ENCODE measurements at regions not wholly inside any gene's neighbourhood (a gene's known extent, or its start where the extent isn't known, plus 50 kb on each side); places are given as distances from the start of the nearest gene placed in this dataset.
"Not testable (repeated sequence)": the region's sequence is repeated elsewhere in the genome, so short reads cannot be mapped to it uniquely, and the experiment has no call there.

GRCh38 chr6:165837948-165838745 is 175.1 kb upstream of the PDE10A start:
- Histone ChIP-seq H3K27me3 (no peaks in the 10 kb centered on the region), H3K9me3 (no peaks in the 10 kb centered on the region), H3K4me1 (peaks cover 0 to 17% of the 10 kb centered on the region in 2 donors), H3K4me3 (no peak overlapping the region), H3K36me3 (no peaks in the 10 kb centered on the region), H3K27ac (no peak overlapping the region)
- no peak for DNase-seq (ENCODE audit: low spot score)
- no peak for TF ChIP-seq CTCF (IDR thresholded peaks at IDR 0.05)

- not testable (repeated sequence) for H3K36me3 ChIP-seq; DNase-seq (ENCODE audit: low spot score); H3K4me3 ChIP-seq; H3K27me3 ChIP-seq; H3K27ac ChIP-seq; H3K9me3 ChIP-seq
- H3K4me1 ChIP-seq: peaks cover 0 to 17% of the 10 kb centered on the region in 2 donors
Measured at GRCh38 chr6:165836648-165837047, 173.6 kb upstream of the PDE10A start.

GRCh38 chr6:165835410-165835851 is 172.4 kb upstream of the PDE10A start:
- Histone ChIP-seq H3K27ac (no peak overlapping the region), H3K36me3 (no peaks in the 10 kb centered on the region), H3K4me3 (no peak overlapping the region), H3K27me3 (no peaks in the 10 kb centered on the region), H3K9me3 (no peaks in the 10 kb centered on the region), H3K4me1 (peaks cover 0 to 17% of the 10 kb centered on the region in 2 donors)
- no peak for DNase-seq (ENCODE audit: low spot score)
- no peak for TF ChIP-seq CTCF (IDR thresholded peaks at IDR 0.05)

GRCh38 chr6:165834613-165835259 is 171.7 kb upstream of the PDE10A start:
- no peak for TF ChIP-seq CTCF (IDR thresholded peaks at IDR 0.05)
- H3K36me3 ChIP-seq: no peaks in the 10 kb centered on the region
- H3K4me1 ChIP-seq: peaks cover 0 to 17% of the 10 kb centered on the region in 2 donors
- no peaks in the 10 kb centered on the region for H3K27me3 ChIP-seq
- no peak overlapping the region for H3K4me3 ChIP-seq
- no peak for DNase-seq (ENCODE audit: low spot score)
- no peak overlapping the region for H3K27ac ChIP-seq
- H3K9me3 ChIP-seq: no peaks in the 10 kb centered on the region

GRCh38 chr6:165833355-165833754 is 170.3 kb upstream of the PDE10A start:
- H3K27ac ChIP-seq: no peak overlapping the region
- H3K4me3 ChIP-seq: no peak overlapping the region
- H3K27me3 ChIP-seq: no peaks in the 10 kb centered on the region
- no peaks in the 10 kb centered on the region for H3K9me3 ChIP-seq
- H3K4me1 ChIP-seq: peaks cover 0 to 17% of the 10 kb centered on the region in 2 donors
- TF ChIP-seq CTCF (IDR thresholded peaks at IDR 0.05): no peak
- no peak for DNase-seq (ENCODE audit: low spot score)
- no peaks in the 10 kb centered on the region for H3K36me3 ChIP-seq

GRCh38 chr6:165831812-165832510 is 168.9 kb upstream of the PDE10A start:
- no peak overlapping the region for H3K4me3 ChIP-seq
- TF ChIP-seq CTCF (IDR thresholded peaks at IDR 0.05): no peak
- no peak overlapping the region for H3K27ac ChIP-seq
- H3K27me3 ChIP-seq: no peaks in the 10 kb centered on the region
- DNase-seq (ENCODE audit: low spot score): no peak
- H3K36me3 ChIP-seq: no peaks in the 10 kb centered on the region
- H3K9me3 ChIP-seq: no peaks in the 10 kb centered on the region
- H3K4me1 ChIP-seq: peaks cover 0 to 17% of the 10 kb centered on the region in 2 donors
